GM19043 (cell line): ENCODE measurements at regions not wholly inside any gene's neighbourhood (a gene's known extent, or its start where the extent isn't known, plus 50 kb on each side); places are given as distances from the start of the nearest gene placed in this dataset.
"Not testable (repeated sequence)": the region's sequence is repeated elsewhere in the genome, so short reads cannot be mapped to it uniquely, and the experiment has no call there.

Experiments used
- ATAC-seq: cut with Tn5 transposase; IDR thresholded peaks from one replicate; pipeline ENCODE4 v1.9.1; 2021; ENCODE audit warnings: low read depth; ENCODE audit not compliant: unreplicated experiment

DNA sequence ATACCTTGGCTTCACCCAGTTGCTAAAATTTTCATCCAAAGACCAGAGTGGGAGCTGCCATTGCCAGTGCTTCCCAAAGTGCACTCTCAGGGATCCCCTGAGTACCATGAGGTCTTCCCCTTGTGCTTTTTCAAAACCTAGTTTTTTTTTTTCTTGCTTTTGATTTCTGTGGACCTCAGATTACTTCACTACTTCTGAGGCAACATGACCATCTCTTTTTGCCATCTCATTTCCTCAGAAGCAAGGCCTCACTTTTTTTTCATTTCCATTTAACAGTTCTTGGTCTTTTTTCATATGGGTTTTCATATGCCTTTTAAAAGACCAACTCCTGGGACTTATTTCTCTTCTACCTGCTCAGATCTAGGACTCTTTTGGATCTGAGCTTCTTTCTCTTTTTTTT lies 64.1 kb upstream of the MMS22L start:
- no peak for ATAC-seq

GRCh38 chr6:97361286-97361685 lies 78.3 kb upstream of the MMS22L start:
- ATAC-seq: no peak

DNA sequence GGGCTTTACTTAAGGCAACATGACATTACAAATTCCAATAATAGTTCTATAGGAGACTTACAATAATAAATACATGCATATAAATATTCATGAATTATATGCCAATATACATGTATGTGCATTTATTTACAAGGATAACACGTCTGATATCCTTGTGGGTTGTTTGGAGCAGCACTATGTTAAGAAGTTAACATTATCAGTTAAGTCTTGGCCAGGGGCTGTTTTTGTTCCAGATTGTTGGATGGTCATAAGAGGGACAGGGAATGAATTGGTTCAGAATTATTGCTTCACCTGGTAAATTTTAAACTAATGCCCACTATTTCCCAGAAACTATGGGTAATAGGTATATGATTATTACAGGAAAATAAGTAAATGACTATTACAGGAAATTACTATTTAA lies 81.3 kb upstream of the MMS22L start:
- no peak for ATAC-seq

GRCh38 chr6:97382071-97382470 lies 99.1 kb upstream of the MMS22L start:
- not testable (repeated sequence) for ATAC-seq

- no peak for ATAC-seq
Measured at GRCh38 chr6:97392735-97393134, 109.7 kb upstream of the MMS22L start.

DNA sequence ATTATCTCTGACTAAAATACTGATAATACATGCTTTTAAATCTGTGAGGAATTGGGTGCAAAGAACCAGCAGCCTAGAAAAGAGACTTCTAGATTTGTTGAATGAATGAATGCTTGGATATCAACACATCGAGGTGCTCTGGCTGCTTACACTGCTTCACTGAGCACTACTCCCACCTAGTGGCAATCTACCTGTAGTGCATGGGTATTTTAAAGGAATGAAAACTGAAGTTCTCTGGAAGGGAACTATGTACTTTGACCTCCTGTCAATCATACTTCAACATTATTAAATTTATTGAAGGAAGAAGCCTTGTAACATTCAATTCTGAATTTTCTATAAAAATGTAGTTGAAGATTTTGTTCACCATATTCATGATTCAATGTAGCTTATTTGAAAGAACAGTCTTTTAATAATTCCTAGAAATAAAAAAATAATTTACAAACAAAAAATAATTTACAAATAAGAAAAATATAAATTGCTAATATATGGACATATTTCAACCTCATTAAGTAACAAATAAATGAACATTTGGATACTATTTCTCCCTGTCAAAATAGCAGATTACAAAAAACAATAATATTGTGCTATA lies 111.2 kb upstream of the MMS22L start:
- peak; percentile 87 for ATAC-seq

DNA sequence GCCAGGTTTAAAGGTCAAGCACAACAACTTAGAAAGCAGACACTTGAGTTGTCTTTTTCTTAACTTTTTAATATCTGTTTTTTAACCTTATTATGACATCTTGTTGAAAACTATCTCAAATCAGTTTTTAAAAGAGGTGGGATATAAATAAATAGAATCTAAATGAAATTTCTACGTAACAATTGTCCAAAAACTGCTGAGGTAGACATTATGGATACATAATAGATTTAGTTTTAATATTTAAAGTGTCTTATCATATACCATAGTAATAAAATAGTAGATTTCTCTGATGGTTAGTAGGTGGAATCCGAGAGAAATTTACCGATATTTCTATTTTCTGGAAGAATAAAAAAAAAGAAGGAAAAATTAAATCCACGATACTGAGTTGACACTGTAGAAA lies 113.9 kb upstream of the MMS22L start:
- no peak for ATAC-seq

GRCh38 chr6:97399208-97399607 lies 116.2 kb upstream of the MMS22L start:
- no peak for ATAC-seq

GRCh38 chr6:97401533-97401932 lies 118.5 kb upstream of the MMS22L start:
- no peak for ATAC-seq

DNA sequence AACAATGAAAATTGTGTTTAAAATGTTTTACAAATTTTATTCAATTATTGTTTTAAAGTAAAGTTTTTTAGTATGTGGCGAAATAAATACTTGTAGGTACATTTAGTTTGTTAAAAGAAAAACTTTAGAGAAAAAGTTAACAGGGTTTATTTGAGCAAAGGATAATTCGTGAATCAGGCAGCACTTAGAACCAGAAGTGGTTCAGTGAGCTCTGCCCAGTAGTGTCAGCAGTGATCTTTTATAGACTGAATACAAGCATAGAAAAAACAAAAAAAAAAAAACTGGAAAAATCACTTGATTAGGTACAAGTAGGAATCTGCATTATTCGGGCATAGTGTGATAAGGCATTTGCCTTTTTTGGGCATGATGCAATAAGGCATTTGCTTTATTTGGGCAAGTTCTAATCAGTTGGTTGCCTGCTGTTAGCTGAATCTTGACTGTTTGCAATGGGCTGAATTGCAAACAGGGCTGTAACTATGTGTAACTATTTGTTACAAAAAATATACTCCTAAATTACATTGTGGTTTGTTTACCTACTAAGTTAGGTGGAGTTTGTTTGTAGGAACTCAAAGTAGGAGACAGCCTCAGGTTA lies 122.9 kb upstream of the MMS22L start:
- ATAC-seq: no peak

GRCh38 chr6:97406633-97407032 lies 123.6 kb upstream of the MMS22L start:
- no peak for ATAC-seq

DNA sequence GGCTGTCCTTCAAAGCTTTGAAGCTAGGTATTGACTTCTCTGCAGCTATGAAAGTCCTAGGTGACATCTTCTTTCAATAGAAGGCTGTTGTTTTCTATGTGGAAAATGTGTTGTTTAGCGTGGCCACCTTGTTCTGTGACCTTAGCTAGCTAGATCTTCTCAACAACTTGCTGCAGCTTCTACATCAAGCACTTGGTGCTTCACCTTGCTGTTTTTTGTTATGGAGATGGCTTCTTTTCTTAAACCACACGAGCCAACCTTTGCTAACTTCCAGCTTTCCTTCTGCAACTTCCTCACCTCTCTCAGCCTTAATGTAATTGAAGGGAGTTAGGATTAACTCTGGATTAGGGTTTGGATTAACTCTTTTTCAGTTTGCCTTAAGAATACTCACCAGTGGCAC lies 128.6 kb upstream of the MMS22L start:
- no peak for ATAC-seq

DNA sequence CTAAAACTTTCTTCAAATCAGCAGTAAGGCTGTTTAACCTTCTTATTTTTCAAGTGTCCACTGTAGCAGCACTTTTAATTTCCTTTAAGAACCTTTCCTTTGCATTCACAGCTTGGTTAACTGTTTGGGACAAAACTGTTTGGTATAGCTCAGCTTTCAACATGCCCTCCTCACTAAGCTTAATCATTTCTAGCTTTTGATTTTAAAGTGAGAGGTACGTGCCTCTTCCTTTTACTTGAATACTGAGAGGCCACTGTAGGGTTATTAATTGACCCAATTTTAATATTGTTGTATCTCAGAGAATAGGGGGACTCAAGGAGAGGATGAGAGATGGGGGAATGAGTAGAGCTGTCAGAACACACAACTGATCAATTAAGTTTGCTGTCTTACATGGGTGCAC lies 129.5 kb upstream of the MMS22L start:
- no peak for ATAC-seq

DNA sequence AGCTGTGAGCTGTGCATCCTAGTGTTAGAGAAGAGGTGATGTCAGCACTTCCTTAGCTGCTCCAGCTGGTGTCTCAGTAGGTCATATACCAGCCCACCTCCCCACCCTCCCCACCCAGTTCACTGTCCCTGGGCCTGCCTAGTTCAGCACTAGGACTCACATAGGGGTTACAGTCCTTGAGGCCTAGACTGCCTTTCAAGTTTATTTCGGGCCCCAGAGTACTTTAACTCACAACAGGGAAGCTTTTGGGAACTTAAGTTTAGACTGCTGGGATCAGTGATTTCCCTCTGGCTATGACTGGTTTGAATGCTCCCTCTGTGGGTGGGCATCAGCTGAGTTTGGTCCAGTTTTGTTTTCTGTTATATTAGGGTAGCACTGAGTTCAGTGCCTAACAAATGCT lies 139.2 kb upstream of the MMS22L start:
- no peak for ATAC-seq

DNA sequence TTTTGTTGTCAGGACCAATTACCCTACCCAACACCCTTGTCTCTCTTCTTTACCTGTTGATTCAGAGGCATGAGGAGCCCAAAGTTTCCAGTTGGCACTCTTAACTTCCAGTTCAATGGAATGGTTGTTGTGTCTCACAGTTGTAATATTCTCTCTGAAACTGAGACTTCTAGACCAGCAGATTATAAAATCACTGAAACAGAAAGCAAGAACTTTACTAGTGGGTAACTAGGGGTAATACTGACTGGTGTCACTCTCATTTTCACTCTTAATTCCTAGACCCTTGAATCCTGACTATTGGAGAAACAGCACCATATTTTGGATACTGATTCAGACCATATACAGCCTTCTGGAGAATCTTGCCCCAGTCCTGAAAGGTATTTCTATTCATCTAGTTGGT lies 140.2 kb upstream of the MMS22L start:
- ATAC-seq: peak; percentile 40

DNA sequence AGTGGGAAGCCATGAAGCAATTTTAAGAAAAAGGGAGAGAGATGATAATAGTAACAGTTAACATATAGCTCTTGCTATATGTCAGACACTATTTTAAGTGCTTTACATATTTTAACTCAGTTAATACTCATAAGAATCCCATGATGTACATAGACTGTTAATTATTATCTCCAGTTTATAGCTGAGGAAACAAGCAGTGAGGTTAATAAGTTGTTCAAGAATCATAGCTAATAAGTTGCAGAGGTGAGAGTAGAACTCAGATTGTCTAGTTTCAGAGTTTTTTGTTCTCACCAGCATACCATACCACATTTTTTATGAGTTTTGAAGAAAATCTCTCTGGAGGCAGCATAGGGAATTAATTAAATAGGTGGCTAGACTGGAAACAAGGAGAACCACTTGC lies 144.6 kb upstream of the MMS22L start:
- peak; percentile 86 for ATAC-seq

GRCh38 chr6:97437087-97437486 lies 154.1 kb upstream of the MMS22L start:
- ATAC-seq: peak; percentile 51

GRCh38 chr6:97438011-97438671 lies 155.1 kb upstream of the MMS22L start:
- peak; percentile 52 for ATAC-seq

DNA sequence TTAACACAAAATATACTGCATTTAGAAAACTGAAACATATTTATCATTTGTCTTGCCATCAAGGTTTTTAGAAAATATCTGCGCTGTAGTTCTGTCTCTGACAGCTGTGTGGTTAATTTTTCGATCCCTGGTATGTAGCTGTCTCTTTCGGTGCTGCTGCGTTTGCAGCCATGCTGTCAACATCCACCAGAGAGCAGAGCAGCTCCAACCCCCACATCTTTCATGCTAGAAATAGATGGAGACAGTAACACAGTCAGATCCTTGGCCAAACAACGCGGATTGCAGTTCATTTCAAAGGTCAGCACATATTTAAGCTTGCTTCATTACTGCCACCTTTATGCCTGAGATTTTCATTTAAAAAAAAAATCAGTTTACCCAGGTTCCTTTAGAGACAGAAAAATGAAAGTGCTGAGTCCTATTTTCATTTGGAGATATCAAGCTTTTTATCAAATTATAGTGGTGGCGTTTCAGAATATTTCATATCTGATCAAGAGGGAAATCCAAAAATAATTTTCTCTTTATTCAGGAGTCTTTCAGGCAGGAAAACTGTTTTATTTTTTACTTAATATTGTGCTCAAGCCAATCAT lies 157.7 kb upstream of the MMS22L start:
- ATAC-seq: no peak

DNA sequence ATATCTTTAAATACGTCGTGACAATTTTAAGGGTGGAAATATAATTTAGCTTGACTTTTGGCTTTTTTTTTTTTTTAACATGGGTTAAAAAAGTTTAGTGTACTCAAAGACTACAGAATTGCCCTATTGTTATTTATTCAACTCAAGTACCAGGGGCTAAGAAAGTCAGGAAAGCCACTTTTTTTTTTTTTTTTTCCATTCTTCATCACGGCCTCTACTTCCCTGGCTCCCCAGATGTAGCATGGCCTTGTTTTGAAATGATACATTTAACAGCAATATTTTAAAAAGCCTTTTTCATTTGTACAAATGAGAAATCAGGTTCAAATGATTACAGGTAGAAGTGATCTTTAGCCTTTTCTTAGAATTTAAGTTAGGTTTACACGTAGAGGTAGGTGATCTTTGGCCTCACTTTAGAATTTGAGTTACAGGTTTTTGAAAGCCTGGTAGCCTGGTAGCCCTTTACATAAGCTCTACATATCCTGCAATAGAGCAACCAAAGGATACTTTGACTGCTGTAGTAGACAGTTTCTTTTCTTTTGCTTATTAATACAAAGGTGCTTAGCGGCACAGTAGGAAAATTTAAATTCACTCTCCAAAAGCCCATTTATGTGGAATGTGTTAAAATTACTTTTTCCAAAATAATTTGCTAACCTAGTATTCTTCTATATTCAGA lies 160.5 kb upstream of the MMS22L start:
- no peak for ATAC-seq

DNA sequence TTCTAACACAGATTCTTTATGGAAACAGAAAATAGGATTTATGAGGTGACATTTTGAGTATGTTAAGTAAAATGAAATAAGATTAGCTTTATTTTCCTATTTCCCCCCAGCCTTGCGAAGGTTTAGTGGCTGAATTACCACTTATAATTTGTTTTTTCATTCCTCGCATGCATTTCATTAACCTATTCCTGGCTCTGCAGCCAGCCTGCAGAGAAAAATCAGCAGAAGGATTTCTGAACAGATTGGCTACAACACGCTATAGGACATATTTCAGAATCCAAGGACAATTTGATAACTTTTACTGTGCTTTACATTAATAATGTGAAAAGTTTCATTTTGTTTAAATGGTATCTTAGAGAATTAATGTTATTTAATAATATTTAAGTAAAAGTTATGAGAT lies 162.4 kb upstream of the MMS22L start:
- no peak for ATAC-seq
